GM18873 (cell line): ENCODE measurements at regions not wholly inside any gene's neighbourhood (a gene's known extent, or its start where the extent isn't known, plus 50 kb on each side); places are given as distances from the start of the nearest gene placed in this dataset.

Experiments
- ATAC-seq: cut with Tn5 transposase; IDR thresholded peaks from one replicate; pipeline ENCODE4 v1.9.1; 2021; ENCODE audit warnings: mild to moderate bottlenecking, moderate library complexity, moderate number of reproducible peaks; ENCODE audit not compliant: unreplicated experiment, low FRiP score

- ATAC-seq = no peak
Observed at GRCh38 chr11:29959488-29959887, 57.3 kb downstream of the KCNA4 start.

DNA sequence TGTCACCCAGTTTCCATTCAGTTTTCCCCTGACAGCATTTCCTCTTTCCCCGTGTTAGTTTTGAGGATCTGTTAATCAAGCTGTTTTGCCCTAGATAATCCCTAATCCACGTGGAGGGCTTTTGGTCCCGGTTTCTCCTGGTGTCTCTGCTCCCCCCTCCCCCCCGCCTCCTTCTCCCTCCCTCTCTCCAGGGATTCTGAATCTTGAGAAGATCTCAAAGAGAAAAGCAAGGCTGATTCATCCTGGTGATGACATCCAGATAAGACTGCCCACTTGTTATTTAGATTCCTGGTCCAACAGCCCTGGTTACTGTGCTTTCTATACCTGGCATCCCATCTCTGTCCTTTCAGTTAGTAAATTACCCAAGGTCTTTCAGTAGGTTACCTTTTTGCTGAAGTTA lies 59.4 kb downstream of the KCNA4 start:
- no peak for ATAC-seq

GRCh38 chr11:29956076-29956556 lies 60.7 kb downstream of the KCNA4 start:
- ATAC-seq = no peak

DNA sequence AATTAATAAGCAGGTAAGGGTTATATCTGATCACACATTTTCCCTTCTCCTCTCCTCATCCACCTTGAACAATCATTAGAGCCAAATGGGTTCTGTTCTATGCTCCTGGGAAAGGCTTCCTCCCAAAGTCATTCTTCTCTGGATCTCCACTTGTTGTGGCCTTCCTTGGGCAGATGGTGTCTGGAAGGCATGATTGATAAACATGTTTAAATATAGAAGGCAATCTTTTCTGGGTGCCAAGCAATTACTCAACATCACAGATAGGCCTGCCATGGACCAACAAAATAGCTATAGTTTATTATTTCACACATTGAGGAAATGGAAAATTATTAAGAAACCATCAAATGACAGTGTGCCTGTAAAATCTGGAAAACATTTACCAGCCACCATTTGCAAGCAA lies 73.5 kb downstream of the KCNA4 start:
- ATAC-seq = no peak

- ATAC-seq = no peak
Observed at GRCh38 chr11:29937526-29937925, 79.3 kb downstream of the KCNA4 start.

DNA sequence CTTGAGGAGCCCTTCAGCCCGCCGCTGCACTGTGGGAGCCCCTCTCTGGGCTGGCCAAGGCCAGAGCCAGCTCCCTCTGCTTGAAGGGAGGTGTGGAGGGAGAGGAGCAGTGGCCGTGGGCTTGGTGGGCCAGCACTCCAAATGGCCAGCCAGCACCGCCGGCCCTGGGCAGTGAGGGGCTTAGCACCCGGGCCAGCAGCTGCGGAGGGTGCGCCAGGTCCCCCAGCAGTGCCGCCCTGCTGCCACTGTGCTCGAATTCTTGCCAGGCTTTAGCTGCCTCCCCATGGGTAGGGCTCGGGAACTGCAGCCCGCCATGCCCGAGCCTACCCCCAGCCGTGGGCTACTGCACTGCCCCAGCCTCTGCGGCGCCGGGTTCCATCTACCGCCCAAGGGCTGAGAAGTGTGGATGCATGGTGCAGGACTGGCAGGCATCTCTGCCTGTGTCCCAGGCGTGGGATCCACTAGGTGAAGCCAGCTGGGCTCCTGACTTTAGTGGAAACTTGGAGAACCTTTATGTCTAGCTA lies 82.7 kb downstream of the KCNA4 start:
- no peak for ATAC-seq

- ATAC-seq = no peak
Observed at GRCh38 chr11:29916040-29916439, 100.8 kb downstream of the KCNA4 start.

GRCh38 chr11:29914203-29914930 lies 102.5 kb downstream of the KCNA4 start:
- no peak for ATAC-seq

DNA sequence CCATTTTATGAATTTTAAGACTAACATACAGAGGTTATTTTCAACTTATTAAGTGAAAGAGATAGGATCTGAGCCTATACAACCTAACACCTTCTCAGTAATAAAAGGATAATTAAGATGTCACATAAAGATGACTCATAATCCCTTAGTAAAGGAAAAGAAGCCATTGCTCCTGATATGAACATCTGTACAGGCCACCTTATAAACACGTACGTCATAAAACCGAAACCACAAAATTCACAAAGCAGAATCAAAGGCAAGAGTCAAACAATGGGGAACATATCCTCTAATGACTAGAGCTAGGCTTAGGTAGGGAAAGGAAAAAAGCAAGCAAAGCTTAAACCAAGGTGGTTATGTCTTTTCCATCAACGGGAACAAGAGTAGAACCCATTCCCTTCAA lies 103.5 kb downstream of the KCNA4 start:
- ATAC-seq = no peak

DNA sequence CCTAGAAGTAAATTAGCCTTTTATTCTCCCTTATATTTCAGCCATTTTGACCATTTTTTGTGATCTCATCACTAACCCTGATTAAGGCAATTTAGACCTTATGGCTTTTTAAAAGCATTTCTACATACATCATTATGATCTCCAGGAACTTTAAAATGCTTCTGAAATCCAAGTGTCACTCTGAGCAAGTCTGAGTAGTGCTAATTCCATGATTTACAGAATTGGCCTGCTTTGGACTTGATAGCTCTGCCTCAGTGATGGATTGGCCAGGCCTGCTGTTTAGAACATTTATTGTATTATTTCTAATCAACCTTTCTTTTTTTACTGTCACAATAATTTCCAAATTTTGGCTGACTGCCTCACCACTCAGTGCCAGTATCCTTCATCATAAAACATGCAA lies 116.4 kb downstream of the KCNA4 start:
- ATAC-seq = no peak

DNA sequence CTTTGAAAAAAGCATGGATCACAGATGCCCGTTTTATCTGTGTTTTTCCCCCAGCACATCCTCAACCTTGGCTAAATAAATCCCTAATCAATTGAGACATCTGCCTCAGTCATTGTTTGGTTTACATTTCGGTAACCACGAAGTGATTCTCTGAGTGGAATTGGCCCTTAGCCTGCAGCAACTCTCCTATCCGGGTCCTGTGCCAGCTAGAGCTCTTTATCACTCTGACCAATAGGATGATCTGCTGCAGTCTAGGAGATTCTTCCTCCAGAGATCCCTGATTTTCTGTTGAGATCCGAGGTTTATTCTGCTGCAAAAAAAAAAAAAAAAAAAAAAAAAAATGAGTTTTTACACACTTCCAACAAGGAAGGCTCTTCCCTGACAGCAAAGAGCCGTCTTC lies 137.3 kb downstream of the KCNA4 start:
- ATAC-seq = no peak

DNA sequence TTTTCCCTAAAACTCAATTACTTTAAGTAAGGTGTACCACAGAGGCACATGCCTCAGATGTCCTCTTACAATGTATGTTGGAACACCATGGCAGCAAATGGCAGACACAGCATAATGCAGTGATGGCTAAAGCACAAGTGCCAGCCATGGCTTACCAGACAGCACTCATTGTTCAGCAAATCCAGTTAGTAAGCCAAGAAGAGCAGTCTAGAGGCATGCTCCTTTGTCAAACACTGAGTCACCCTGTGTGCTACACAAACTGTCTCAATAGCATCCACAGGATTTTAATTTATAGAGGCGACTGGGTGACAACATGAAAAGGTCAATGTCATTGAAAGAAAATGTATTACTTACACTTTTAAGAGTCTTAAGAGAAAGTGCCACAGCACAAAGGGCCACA lies 140.6 kb downstream of the KCNA4 start:
- no peak for ATAC-seq

DNA sequence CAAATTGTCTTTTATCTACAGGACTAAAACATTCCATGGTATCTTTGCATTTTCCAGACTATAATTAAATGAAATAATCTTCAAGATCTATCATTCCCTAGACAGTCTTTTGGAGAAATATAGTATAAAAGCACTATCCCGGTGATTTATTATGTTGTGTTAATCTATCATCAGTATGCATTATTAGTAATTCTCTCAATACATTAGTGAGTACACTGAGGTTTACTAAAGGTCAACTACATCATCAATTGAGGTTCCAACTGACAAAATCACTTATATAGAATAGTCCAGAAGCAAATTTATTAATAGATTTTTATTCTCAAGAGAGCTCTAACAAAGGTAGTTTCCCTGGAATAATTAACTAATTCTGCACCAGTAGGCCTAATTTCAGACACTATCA lies 169.6 kb downstream of the KCNA4 start:
- ATAC-seq = no peak

DNA sequence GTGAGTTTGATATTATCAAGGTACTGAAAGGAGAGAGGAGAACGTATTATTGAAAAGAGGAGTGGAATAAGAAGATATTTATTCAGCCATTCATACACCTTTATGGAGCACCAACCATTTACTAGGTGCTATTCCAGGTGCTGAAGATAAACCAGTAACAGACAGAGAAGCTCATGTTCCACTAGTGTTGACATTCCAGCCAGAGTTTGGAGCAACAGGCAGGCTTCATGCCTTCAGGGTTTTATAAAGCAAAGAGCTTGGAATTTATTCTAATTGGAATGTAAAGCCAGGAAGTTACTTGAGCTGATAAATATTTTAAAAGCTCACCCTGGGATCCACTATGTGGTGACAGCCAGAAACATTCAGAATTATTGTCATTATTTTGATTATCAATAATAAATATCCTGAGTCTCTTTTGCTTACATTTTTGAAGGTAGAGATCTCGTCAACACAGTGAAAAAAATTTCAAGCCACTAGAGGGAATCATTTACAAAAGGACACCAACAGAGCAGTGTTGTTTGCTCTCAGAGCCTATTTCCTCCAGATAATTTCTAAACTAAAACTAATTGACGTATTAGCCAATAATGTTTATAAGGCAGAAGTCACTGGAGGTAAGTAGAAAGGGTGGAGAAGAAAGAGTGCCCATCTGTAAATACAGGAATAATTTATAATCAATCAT lies 172.0 kb downstream of the KCNA4 start:
- ATAC-seq = no peak

DNA sequence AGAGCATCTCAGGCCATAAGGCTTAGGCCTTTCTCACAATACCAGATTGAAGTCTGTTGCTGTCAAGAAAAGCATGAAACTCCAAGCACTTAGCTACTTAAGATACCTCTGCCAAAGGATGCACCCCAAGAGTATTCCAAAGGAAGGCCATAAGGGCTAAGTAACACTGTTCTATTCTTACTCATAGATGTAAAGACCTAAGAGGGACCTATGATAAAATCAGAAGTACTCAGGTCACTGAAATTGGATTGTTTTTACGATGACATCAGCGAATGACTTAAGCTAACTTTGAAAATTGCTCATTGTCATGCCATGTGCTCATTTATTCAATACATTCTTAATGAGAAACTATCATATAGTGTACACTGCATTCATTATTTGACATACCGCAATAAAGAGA lies 172.8 kb downstream of the KCNA4 start:
- ATAC-seq = no peak

DNA sequence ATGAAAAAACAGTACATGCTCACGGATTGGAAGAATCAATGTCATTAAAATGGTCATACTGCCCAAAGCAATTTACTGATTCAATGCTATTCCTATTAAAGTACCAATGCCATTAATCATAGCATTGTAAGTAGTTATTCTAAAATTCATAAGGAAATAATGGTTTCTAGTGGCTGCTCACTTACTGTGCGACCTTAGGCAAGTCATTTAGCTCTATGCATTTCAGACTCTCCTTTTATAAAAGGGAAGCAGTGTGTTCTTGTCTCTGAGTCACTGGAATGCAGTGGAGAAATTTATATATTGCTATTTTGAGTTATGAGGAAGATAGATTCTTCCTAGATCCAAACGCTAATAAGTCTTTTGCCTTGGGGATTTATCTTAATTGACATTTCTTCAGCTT lies 174.8 kb downstream of the KCNA4 start:
- ATAC-seq = no peak

DNA sequence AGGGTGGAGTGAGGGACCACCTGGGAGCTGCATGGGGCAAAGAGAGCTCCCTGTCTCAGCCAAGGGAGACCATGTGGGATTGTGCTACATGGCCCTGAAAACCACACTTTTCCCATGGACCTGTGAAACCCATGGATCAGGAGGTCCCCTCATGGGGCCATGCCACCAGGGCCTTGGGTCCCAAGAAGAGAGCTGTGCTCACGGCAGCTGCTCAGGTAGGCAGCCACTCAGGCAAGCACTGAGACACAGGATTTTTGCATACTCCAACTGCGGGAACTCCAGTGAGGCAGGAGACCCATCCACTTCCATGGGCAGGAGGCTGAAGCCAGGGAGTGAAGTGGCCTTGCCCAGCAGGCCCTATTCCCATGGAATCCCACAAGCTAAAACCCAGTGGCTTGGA lies 190.0 kb downstream of the KCNA4 start:
- ATAC-seq = no peak

DNA sequence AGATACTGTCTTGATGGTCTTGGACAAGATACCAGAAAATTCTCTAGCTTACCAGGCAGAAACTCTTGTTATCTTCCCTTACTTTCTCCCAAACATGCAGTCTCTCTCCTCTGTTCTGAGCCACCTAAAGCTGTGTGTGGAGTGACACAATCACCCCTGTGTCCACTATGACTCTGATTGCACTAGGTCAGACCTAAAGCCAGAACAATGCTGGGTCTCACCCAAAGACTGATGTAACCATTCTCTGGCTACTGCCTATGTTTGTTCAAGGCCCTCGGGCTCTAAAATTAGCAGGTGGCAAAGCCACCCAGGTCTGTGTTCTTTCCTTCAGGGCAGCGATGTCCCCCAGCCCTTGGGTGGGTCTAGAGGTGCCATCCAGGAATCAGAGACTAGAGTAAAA lies 200.5 kb downstream of the KCNA4 start:
- no peak for ATAC-seq

GRCh38 chr11:29809121-29809520 lies 207.7 kb downstream of the KCNA4 start:
- ATAC-seq = no peak

DNA sequence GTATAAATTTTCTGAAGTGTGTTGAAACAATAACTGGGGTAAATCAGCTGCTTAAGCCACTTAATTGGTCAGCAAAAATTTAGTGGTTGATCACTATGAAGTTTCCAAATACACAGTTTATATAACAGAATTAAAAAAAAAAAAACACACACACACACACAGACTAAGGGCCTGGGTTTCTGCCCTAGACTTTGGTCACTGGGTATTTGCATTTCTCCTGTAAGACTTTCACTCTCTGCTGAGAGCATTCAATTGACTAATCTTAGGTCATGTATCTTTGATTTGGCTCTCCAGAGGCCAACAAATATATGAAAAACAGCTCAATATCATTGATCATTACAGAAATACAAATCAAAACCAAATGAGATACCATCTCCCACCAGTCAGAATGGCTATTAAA lies 214.3 kb downstream of the KCNA4 start:
- no peak for ATAC-seq

DNA sequence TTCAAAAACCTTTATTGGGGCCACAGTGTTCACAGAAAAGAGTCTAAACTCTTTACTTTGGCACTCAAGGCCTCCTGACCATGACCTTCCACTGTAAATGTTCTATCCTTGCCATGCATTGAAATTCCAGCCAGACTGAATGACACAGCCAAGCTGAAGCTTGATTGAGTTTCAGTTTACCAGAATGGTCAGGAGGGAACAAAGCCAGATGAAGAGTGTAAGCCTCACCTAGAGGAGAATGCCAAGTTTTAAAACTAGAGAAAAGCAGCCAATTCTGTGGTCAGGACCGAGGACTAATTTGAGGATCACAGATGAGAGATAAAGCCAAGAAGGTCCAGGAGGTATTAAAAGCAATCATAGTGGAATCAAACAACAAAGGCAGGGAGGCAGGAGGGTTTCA lies 215.3 kb downstream of the KCNA4 start:
- no peak for ATAC-seq

DNA sequence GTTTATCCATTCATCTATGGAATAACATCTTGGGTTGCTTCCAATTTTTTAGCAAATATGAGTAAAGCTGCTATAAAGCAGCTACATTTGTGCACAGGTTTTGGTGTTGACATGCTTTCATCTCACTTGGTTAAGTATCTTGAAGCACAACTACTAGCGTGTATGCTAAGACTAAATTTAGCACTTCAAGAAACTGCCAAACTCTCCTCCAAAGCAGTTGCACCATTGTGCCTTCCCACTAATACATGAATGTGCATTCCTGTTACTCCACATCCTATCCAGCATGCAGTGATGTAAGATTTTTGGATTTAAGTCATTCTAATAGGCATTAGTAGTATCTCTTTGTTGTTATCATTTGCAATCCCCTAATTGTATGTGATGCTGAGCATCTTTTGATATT lies 230.7 kb downstream of the KCNA4 start:
- ATAC-seq = no peak
